ENCODE measurements at regions not wholly inside any gene's neighbourhood (a gene's known extent, or its start where the extent isn't known, plus 50 kb on each side); places are given as distances from the start of the nearest gene placed in this dataset.
"Not testable (repeated sequence)": the region's sequence is repeated elsewhere in the genome, so short reads cannot be mapped to it uniquely, and the experiment has no call there.

DNA sequence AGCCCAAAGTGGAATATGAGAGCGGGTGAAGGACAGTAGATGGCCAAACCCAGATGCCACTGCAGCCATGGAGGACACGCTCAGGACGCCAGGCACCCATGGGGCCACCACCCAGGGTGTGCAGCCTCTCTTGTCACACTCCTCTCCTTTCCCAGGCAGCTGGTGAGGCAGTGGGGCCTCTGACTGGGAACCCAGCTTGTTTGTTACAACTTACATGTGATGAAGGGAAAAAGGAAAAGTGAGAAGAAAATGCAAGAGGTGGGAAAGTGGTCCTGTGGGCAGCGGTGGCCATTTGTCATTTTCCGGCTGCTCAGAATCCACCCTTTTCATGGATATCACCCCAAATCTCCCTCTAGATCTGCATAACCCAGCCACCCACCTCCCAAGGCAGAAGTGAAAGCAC, 62.7 kb upstream of the UNC5A start:
- no peak for DNase-seq (ENCODE audit: low spot score)

DNA sequence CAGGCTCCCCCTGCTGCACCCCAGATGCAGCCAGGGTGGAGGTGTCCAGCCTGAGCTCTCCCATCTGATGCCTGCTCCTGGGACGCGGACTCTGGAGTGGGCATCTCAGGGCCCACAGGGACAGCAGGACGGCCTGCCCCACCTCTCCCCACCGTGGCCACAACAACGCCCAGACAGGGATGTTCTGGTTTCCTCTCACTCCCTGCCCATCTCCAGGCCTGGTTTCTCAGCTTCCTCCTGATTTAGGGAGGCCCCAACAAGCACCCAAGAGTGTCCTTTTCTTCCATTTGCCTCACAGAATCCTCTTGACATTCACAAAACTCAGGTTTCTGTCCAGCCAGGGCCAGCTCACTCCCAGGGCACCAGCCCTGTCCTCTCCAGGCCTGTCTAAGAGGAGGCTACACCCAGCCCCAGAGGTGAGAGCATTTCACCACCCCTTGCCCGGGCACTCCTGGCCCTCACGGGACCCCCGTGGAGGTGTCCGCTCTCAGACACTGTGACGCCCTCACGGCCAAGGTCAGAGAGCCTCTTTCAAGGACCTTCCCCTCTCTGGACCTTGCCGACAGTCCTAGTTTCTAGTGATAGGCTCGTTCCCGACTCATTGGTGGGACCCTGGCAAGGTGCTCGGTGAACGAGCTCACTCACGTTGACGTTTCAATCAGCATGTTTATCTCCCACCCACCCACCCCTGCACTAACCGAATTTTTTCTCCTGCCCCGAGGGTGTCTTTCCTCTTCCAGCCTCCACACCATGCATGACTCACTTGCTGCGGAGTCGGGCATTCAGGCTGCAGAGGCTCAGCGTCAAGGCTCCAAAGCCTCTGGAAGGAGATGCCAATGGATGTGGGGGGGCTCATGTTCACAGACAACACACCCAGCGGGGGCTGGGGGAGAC, 62.0 kb upstream of the UNC5A start:
- no peak for DNase-seq (ENCODE audit: low spot score)

DNA sequence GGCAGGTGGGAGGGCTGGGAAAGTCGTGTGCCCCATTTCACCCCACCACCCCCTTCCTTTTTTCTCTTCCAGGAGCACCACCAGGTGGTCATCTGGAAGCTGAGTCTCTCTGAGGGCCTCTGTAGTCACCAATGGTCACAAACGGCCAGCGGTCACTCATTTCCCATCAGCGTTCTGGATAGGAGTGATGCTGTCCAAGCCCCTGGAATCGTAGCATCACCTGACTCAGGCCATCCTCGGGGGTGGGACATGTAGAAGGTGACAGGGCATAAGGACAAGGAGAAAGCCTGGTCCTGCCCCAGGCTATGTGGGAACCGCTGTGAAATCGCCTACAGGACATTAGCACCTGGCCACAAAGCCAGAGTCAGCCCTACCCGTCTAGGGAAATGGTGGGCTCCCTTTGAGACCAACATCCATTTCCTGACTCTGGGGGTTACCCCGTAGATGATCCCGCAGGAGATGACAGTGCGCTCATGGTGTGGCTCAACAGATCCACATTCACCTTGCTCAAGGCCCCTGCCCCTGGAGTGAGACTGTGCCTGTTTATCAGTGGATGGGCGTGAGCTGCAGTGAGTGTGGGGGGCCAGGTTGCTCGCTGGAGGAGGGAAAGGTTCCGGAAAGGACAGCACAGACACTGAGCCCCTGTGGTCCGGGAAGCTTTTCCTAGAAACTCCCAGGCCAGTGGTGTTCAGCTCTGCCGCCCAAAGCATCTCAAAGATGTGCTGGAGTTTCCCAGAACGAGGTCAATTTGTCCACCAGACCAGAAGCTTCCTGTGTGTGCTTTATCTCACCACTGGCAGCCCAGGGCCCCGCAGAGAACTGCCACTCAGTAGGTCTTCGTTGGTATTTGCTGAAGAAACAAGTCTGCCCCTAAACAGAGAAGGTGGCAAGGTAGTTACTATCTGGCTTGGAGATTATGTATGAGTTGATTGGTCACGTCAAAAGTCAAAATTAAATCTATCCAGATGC, 61.1 kb upstream of the UNC5A start:
- no peak for DNase-seq (ENCODE audit: low spot score)

DNA sequence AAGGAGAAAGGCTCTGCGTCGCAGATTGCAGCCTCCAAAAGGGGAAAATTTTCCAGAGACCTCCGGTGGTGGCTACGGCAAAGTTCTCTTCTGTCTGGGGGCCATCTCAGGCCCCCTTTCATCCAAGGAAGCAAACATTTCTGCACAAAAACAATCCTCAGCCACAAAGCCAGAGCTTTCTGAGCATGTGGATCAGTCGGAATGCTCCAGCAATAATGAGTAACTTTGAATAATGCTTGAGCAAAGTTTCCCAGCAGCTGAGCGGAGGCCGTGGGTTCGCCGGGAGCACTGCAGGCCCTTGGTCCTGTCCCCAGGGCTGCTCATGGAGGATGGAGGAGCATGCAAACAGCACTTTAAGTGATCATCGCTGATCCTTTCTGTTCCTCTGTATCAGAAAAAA, 60.2 kb upstream of the UNC5A start:
- no peak for DNase-seq (ENCODE audit: low spot score)

DNA sequence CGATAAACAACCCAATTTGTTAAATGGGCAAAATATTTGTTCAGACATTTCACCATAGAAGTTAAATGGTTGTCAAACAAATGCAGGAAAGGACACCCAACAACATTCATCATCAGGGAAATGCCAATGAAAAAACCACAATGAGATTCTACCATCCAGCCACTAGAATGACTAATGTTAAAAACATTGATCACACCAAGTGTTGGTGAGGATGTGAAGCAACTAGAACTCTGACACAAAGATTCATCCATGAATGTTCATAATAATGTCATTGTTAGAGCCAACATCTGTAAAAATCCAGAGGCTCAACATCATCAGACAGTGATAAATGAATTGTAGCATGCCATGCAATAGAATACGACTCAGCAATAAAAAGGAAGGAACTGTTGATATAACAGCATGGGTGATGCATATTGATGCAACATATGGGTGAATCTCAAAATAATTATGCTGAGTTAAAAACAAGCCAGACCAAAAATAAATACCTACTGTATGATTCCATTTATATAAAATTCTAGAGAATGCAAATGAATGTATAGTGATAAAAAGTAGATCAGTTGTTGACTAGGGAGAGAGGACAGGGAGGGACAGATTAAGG, 55.9 kb upstream of the UNC5A start:
- peak; percentile 28 for DNase-seq (ENCODE audit: low spot score)

DNA sequence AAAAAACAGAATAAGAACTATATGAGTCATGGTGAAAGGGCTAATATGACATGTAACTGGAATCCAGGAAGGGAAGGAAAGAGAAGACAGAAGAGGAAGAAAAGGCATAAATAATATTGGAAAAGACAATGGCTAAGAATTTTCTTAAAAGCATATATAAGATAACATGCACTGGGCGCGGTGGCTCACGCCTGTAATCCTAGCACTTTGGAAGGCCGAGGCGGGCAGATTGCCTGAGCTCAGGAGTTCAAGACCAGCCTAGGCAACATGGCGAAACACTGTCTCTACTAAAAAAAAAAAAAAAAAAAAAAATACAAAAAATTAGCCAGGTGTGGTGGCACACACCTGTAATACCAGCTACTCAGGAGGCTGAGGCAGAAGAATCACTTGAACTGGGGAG, 54.8 kb upstream of the UNC5A start:
- not testable (repeated sequence) for DNase-seq (ENCODE audit: low spot score)

DNA sequence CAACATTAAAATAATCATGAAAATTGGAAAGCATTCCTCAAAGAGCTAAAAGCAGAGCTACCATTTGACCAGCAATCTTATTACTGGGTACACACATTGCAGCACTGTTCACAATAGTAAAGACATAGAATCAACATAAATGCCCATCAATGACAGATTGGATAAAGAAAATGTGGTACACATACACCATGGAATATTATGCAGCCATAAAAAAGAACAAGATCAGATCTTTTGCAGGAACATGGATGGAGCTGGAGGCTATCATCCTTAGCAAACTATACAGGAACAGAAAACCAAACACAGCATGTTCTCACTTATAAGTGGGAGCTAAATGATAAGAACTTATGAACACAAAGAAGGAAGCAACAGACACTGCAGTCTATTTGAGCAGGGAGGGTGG, 52.8 kb upstream of the UNC5A start:
- DNase-seq (ENCODE audit: low spot score), result not testable (repeated sequence)

All from RKO (cell line).